Caco-2 (cell line): ENCODE measurements at regions not wholly inside any gene's neighbourhood (a gene's known extent, or its start where the extent isn't known, plus 50 kb on each side); places are given as distances from the start of the nearest gene placed in this dataset.

ENCODE experiments used
- BruUV-seq: library from RNA; stranded (reverse); fragments of 400-500 nt; replicated peaks from 2 replicates; lab custom pipeline; 2021; lab: Mats Ljungman, UMichigan
- CTCF ChIA-PET: fragments of 300-600 bp; sonication (Branson Sonifier 250); formaldehyde crosslinking; loops from one replicate; lab custom pipeline; 2022; ENCODE audit warnings: antibody characterized with exemption; lab: Charles Lee
- POLR2A ChIA-PET: fragments of 300-600 bp; sonication (Branson Sonifier 250); formaldehyde crosslinking; loops from one replicate; lab custom pipeline; 2022; ENCODE audit warnings: antibody characterized with exemption; lab: Charles Lee
- DNase-seq, 2 experiments: peaks; one replicate each; pipeline versions ENCODE4 v3.0.0 to v3.0.0-alpha.2; 2020 to 2022
- H3K27me3 ChIP-seq: replicated peaks from 2 replicates; pipeline ENCODE4 v1.6.0; 2011; ENCODE audit warnings: low read length; ENCODE audit not compliant: control insufficient read depth, insufficient read depth
- H3K36me3 ChIP-seq: 2 replicates; pipeline ENCODE4 v1.5.1; 2011; ENCODE audit warnings: low read length; ENCODE audit not compliant: control insufficient read depth, insufficient read depth
- H3K4me1 ChIP-seq: fragments of 250-450 bp; sonication (Bioruptor Pico); 2 replicates; pipeline ENCODE4 v1.5.1; 2020; ENCODE audit warnings: mild to moderate bottlenecking
- H3K4me3 ChIP-seq: 2 replicates; pipeline ENCODE4 v1.5.1; 2011; ENCODE audit warnings: low read depth, mild to moderate bottlenecking, control low read depth, low read length
- H3K9me3 ChIP-seq: fragments of 250-450 bp; sonication (Bioruptor Pico); 2 replicates; pipeline ENCODE4 v1.5.1; 2020; ENCODE audit warnings: mild to moderate bottlenecking, moderate library complexity
- H3K27ac Mint-ChIP-seq: one replicate; pipeline ENCODE4 v1.8.0; 2022; ENCODE audit warnings: mixed read lengths; ENCODE audit not compliant: unreplicated experiment
- H3K27me3 Mint-ChIP-seq: one replicate; pipeline ENCODE4 v1.8.0; 2022; ENCODE audit warnings: mixed read lengths; ENCODE audit not compliant: insufficient read depth, unreplicated experiment
- H3K36me3 Mint-ChIP-seq: one replicate; pipeline ENCODE4 v1.8.0; 2022; ENCODE audit warnings: mild to moderate bottlenecking, mixed read lengths; ENCODE audit not compliant: insufficient read depth, unreplicated experiment
- H3K4me1 Mint-ChIP-seq: one replicate; pipeline ENCODE4 v1.8.0; 2022; ENCODE audit warnings: low read depth, mixed read lengths; ENCODE audit not compliant: unreplicated experiment
- H3K4me3 Mint-ChIP-seq: one replicate; pipeline ENCODE4 v1.8.0; 2022; ENCODE audit warnings: mild to moderate bottlenecking, moderate library complexity, mixed read lengths; ENCODE audit not compliant: unreplicated experiment
- H3K9me3 Mint-ChIP-seq: one replicate; pipeline ENCODE4 v1.8.0; 2022; ENCODE audit warnings: mixed read lengths; ENCODE audit not compliant: unreplicated experiment
- CTCF ChIP-seq, 2 experiments: fragments of 200-600 bp in 1 of 2; IDR thresholded peaks; 1 replicate in 1 of 2; 2 replicates in 1 of 2; pipeline versions ENCODE4 v1.5.1 to v1.8.0; 2011 to 2022; ENCODE audit warnings: antibody characterized with exemption in 1 of 2, control low read depth in 1 of 2, inconsistent platforms in 1 of 2, low read depth in 1 of 2, low read length in 1 of 2, mild to moderate bottlenecking in 1 of 2, moderate library complexity in 1 of 2; ENCODE audit not compliant: insufficient read depth in 1 of 2, severe bottlenecking in 1 of 2, unreplicated experiment in 1 of 2
- intact Hi-C: fragments of 100-400 bp; cut with micrococcal nuclease; formaldehyde crosslinking; loops from one replicate; pipeline ENCODE4 v1.10.0; 2022; ENCODE audit not compliant: unreplicated experiment

- CTCF ChIA-PET, result no interaction called here
- Histone ChIP-seq H3K36me3 (no peaks in the 10 kb centered on the region), H3K9me3 (no peaks in the 10 kb centered on the region), H3K4me3 (no peak overlapping the region), H3K4me1 (no peaks in the 10 kb centered on the region), H3K27me3 (no peaks in the 10 kb centered on the region)
- no TSS peak for BruUV-seq
- POLR2A ChIA-PET, result no interaction called here
- Mint-ChIP-seq H3K9me3 (no peaks in the 10 kb centered on the region), H3K36me3 (no peaks in the 10 kb centered on the region), H3K4me1 (peaks cover 13% of the 10 kb centered on the region), H3K4me3 (no peak overlapping the region), H3K27ac (no peak overlapping the region), H3K27me3 (peaks cover 3% of the 10 kb centered on the region)
- TF ChIP-seq CTCF (IDR thresholded peaks at IDR 0.05; ENCODE audit: insufficient read depth in 1 of 2, low read depth in 1 of 2, low read length in 1 of 2, severe bottlenecking in 1 of 2, unreplicated experiment in 1 of 2), result no peak
- intact Hi-C loops, result no loop called here
- DNase-seq, result no peak
These were observed 386.6 kb upstream of the DAB2 start for GRCh38 chr5:39811381-39811780.

GRCh38 chr5:39808656-39809055 is 383.9 kb upstream of the DAB2 start:
- no peaks in the 10 kb centered on the region for H3K9me3 Mint-ChIP-seq
- no peaks in the 10 kb centered on the region for H3K4me1 Mint-ChIP-seq
- intact Hi-C loops, result no loop called here
- H3K4me3 Mint-ChIP-seq, result no peak overlapping the region
- no peak overlapping the region for H3K27ac Mint-ChIP-seq
- H3K27me3 ChIP-seq, result no peaks in the 10 kb centered on the region
- H3K9me3 ChIP-seq, result no peaks in the 10 kb centered on the region
- ChIA-PET POLR2A (no interaction called here), CTCF (no interaction called here)
- H3K36me3 ChIP-seq, result no peaks in the 10 kb centered on the region
- BruUV-seq, result no TSS peak
- no peak overlapping the region for H3K4me3 ChIP-seq
- no peak for DNase-seq
- peaks cover 3% of the 10 kb centered on the region for H3K27me3 Mint-ChIP-seq
- H3K36me3 Mint-ChIP-seq, result no peaks in the 10 kb centered on the region
- no peak for TF ChIP-seq CTCF (IDR thresholded peaks at IDR 0.05; ENCODE audit: insufficient read depth in 1 of 2, low read depth in 1 of 2, low read length in 1 of 2, severe bottlenecking in 1 of 2, unreplicated experiment in 1 of 2)
- no peaks in the 10 kb centered on the region for H3K4me1 ChIP-seq

- Mint-ChIP-seq H3K4me3 (no peak overlapping the region), H3K27me3 (no peaks in the 10 kb centered on the region), H3K36me3 (no peaks in the 10 kb centered on the region), H3K4me1 (no peaks in the 10 kb centered on the region), H3K9me3 (no peaks in the 10 kb centered on the region), H3K27ac (no peak overlapping the region)
- H3K36me3 ChIP-seq, result no peaks in the 10 kb centered on the region
- POLR2A ChIA-PET, result no interaction called here
- no TSS peak for BruUV-seq
- TF ChIP-seq CTCF (IDR thresholded peaks at IDR 0.05; ENCODE audit: insufficient read depth in 1 of 2, low read depth in 1 of 2, low read length in 1 of 2, severe bottlenecking in 1 of 2, unreplicated experiment in 1 of 2), result no peak
- no peaks in the 10 kb centered on the region for H3K27me3 ChIP-seq
- no peak for DNase-seq
- CTCF ChIA-PET, result no interaction called here
- H3K4me3 ChIP-seq, result no peak overlapping the region
- H3K9me3 ChIP-seq, result no peaks in the 10 kb centered on the region
- no peaks in the 10 kb centered on the region for H3K4me1 ChIP-seq
- intact Hi-C loops, result no loop called here
These were observed 376.5 kb upstream of the DAB2 start for GRCh38 chr5:39801306-39801705.
